CD1c-positive myeloid dendritic cell (primary cell): ENCODE measurements at regions not wholly inside any gene's neighbourhood (a gene's known extent, or its start where the extent isn't known, plus 50 kb on each side); places are given as distances from the start of the nearest gene placed in this dataset.

Source experiments
- DNase-seq: peaks from one replicate; pipeline ENCODE4 v3.0.0-alpha.2; 2016; ENCODE audit errors: extremely low spot score

- peak; percentile 51 for DNase-seq
These were observed 415.4 kb upstream of the CCDC196 start for GRCh38 chr14:66070542-66071319.

- no peak for DNase-seq
These were observed 413.7 kb upstream of the CCDC196 start for GRCh38 chr14:66072190-66073084.

DNA sequence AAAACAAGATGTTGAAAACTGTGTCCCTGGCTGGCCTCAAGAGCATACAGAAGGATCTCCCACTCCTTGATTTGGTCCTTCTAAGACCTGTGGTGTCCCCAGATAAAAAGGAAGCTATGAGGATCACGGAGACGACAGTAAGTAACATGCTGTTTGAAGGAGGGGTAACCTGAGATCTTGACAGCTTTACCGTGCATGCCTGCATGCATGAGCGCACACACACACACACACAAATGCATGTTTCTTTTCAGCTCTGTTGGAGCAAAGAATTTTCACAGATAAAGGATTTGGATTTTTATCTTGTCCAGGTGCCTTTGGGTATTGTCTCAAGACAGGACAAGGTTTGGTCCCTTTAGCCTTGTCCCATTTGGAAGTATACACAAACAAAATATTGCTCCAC lies 411.6 kb upstream of the CCDC196 start:
- DNase-seq = no peak

DNA sequence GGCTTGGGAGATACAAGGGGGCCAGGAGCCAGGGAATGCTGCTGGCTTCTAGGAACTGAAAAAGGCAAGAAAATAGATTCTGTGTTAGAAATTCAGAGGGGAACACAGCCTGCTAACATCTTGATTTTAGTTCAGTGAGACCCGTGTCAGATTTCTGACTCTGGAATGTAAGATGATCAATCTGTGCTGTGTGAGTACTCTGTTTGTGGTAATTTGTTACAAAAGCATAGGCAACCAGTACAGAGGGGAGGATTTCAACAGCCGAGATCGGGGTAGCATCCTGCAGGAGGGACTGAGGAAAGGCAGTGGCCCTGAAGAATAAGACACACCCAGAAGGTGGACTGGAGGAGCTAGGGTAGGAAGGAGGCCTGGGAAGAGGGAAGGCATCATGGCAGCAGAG lies 410.0 kb upstream of the CCDC196 start:
- DNase-seq = no peak

GRCh38 chr14:66078006-66078405 lies 408.2 kb upstream of the CCDC196 start:
- no peak for DNase-seq

DNA sequence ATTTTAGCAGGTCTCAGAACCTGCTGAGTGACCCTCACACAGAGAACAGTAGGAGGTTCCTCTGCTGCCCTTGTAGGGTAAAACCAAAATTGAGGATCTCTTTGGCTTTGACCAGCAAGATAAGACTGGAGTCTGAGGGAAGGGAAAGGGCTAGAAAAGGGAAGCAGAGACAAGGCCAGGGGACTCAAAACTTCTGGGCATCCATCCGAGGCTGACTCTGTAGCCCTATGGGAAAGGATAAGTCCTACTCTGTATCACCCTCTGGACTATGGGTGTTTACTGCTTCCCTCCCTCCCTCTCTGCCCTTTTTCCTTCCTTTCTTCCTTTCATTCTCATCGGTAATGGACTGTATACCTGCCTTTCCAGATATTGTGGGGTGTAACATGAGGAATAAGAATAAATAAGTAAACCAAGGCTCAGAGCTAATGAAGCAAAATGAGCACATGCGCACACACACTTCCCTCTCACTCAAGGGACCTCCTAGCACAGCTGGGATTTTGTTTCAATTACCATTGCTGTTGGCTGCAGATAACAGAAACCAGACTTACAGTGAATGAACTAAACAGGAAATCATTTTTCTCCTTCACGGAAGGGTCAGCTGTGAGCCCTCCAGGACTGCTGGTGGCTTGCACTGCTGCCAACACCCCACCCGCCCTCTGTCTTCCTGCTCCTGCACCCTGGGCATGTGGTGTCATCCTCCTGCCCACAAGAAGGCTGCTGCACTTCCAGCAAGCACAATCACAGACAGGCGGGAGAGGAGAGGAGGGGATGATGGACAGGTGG lies 404.4 kb upstream of the CCDC196 start:
- DNase-seq = no peak

- DNase-seq = no peak
These were observed 400.9 kb upstream of the CCDC196 start for GRCh38 chr14:66085224-66085623.

GRCh38 chr14:66085665-66086064 lies 400.5 kb upstream of the CCDC196 start:
- DNase-seq = no peak

GRCh38 chr14:66087231-66087630 lies 398.9 kb upstream of the CCDC196 start:
- no peak for DNase-seq

GRCh38 chr14:66088656-66089055 lies 397.5 kb upstream of the CCDC196 start:
- no peak for DNase-seq

DNA sequence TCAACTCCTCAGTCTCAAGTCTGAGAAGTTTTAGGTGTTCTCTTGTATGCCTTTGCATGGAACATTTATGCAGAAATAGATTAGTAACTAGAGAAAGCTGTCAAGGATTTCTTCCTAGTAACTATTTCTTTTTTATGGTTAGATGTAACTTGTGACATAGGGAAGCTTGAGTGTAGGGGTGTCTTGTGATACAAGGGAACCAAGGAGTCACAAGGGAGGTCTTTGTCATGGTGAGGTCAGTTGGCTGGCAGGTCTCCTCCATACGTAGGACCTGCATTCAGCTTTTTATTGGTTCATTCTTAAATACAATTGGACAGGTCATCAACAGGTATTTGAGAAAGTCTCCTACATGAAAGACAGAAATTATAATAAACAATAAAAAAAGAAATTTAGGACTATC lies 394.0 kb upstream of the CCDC196 start:
- DNase-seq = no peak

GRCh38 chr14:66092748-66093147 lies 393.4 kb upstream of the CCDC196 start:
- no peak for DNase-seq

DNA sequence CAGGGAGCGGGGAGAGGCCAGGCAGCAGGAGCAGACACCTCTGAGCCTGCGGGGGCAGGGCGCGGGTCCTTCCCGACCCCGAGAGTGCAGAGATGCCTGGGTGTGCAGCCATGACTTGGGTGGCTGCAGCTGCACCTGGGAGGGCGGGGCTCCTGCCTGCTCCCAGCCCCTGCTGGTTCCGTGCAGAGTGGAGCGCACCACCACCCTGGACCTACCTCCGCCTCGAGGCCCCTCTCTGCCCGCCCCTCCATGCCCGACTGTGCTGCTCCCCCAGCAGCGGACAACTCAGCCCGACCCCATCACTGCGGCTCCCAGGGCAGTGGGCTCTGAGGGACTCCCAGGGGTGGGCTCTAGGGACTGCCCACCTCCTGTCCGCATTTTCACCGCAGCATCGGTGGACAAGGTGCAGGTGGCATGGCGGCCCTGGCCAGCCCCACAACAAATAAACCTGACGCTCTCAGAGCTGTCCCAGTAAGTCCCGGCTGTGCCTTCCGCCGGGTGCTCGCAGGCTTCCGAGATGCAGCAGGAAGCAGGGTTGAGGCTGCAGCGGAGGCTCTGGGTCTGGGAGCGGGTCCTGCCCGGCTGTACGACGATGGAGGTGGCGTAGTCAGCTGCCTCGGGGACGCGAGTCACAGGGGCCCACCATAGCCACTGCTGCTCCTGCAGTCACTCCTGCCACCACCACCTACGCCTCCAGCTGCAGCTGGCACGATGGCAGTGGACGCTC lies 392.0 kb upstream of the CCDC196 start:
- no peak for DNase-seq

DNA sequence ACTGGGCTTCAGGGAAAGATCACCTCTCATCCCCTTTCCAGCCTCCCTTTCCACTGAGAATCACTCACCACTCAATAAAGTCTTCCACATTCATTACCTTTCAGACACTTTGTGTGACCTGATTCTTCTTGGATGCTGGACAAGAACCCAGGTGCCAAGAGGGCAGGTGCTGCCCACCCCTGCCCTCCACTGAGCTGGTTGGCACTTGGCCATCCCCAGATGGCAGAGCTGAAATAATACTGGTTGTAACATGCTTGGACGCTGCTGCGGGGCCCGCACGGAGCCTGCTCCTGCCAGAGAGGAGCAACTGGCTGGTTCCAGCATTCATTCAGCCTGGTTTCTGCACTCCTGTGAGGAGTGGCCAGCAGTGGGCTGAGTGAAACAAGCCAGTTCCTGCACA lies 386.7 kb upstream of the CCDC196 start:
- DNase-seq = no peak

DNA sequence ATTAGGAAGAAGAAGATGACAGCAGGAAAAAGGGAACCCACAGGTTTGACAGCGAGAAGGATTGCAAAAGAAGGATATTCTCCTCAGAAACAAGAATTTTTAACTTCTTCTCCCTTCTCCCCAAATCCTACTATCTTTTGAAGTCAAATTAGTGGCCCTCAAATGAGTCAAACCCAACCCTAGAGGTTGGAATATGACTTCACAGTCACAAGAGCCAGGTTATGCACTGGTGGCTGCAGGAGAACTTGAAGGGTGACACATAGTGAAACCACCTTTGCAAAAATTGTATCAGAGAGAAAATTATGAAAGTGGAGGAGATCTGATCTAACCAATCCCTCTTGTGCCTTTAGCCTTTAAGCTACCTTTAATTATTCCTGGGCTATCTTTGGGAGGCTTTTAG lies 386.2 kb upstream of the CCDC196 start:
- DNase-seq = no peak

DNA sequence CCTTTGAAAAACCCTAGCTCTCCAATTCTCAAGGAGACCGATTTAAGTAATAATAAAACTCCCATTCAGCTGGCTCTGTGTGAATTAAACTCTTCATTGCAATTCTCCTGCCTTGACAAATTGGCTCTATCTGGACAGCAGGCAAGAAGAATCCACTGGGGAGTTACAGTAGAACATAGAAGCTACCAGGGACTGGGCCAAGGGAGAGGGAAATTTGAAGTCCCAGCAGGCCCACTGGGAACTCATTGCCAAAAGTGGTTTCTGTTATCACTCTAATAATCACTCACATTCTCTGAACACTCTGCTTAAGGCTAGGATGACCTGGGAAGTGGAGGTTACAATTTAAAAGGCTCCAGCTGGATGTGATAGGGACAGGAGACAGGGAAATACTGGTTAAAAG lies 384.5 kb upstream of the CCDC196 start:
- DNase-seq = no peak

DNA sequence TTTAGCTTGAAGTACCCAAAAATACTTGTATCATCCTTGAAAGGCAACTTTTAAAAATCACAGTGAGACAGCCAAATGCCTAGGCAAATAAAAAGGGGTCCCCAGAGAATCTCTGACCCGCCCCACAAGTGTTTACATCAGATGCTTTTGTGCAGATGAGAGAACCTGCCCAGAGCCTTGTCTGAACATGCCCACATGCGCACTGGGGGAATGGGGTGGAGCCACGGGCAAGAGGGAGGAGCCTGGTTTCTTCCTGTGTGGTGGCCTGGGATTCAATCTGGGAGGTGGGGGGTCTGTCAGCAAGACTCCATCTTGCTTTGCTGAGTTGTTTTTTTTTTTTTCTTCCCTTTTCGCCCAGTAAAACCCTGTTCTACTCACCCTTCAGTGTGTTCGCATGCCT lies 381.7 kb upstream of the CCDC196 start:
- no peak for DNase-seq

- DNase-seq = no peak
These were observed 380.4 kb upstream of the CCDC196 start for GRCh38 chr14:66105815-66106214.

- DNase-seq = no peak
These were observed 376.7 kb upstream of the CCDC196 start for GRCh38 chr14:66109426-66109825.

- no peak for DNase-seq
These were observed 374.3 kb upstream of the CCDC196 start for GRCh38 chr14:66111891-66112290.

- no peak for DNase-seq
These were observed 372.1 kb upstream of the CCDC196 start for GRCh38 chr14:66114071-66114470.
